CD4-positive, alpha-beta memory T cell (primary cell): ENCODE measurements at regions not wholly inside any gene's neighbourhood (a gene's known extent, or its start where the extent isn't known, plus 50 kb on each side); places are given as distances from the start of the nearest gene placed in this dataset.

Source experiments
- CTCF ChIA-PET: fragments of 350-600 bp; sonication (Branson Sonifier 250); formaldehyde crosslinking; loops from one replicate; lab custom pipeline; 2021; ENCODE audit warnings: inconsistent platforms; ENCODE audit not compliant: partially characterized antibody; lab: Charles Lee
- POLR2A ChIA-PET: fragments of 350-600 bp; sonication (Branson Sonifier 250); formaldehyde crosslinking; loops from one replicate; lab custom pipeline; 2021; ENCODE audit not compliant: partially characterized antibody; lab: Charles Lee
- DNase-seq, 5 donors: peaks; one replicate each; pipeline versions ENCODE4 v3.0.0 to v3.0.0-alpha.2; 2020 to 2022; ENCODE audit warnings: mixed read lengths in 1 of 5
- H3K27ac ChIP-seq: one replicate; pipeline ENCODE4 v1.7.0; 2013; ENCODE audit warnings: low read depth, low read length
- H3K27me3 ChIP-seq: 2 replicates; pipeline ENCODE4 v1.7.0; 2013; ENCODE audit warnings: mild to moderate bottlenecking, low read length, moderate library complexity; ENCODE audit not compliant: insufficient read depth
- H3K36me3 ChIP-seq: 2 replicates; pipeline ENCODE4 v1.7.0; 2013; ENCODE audit warnings: mild to moderate bottlenecking, low read length, moderate library complexity; ENCODE audit not compliant: insufficient read depth
- H3K4me1 ChIP-seq: 2 replicates; pipeline ENCODE4 v1.7.0; 2013; ENCODE audit warnings: mild to moderate bottlenecking, low read length, moderate library complexity; ENCODE audit not compliant: insufficient read depth
- H3K4me3 ChIP-seq, 2 donors: one replicate each; pipeline ENCODE4 v1.7.0; 2013; ENCODE audit warnings: low read length in 2 of 2, mild to moderate bottlenecking in 1 of 2
- H3K9me3 ChIP-seq, 2 donors: one replicate each; pipeline ENCODE4 v1.7.0; 2013; ENCODE audit warnings: low read length in 2 of 2, control low read depth in 1 of 2; ENCODE audit not compliant: control insufficient read depth in 1 of 2
- H3K27ac Mint-ChIP-seq, 7 donors: one replicate each; pipeline ENCODE4 v1.8.0; 2020 to 2021; ENCODE audit warnings: mixed read lengths in 7 of 7, mild to moderate bottlenecking in 6 of 7, inconsistent platforms in 3 of 7, moderate library complexity in 3 of 7
- H3K27me3 Mint-ChIP-seq, 2 donors: one replicate each; pipeline ENCODE4 v1.8.0; 2020 to 2021; ENCODE audit warnings: mixed read lengths in 2 of 2
- H3K36me3 Mint-ChIP-seq, 2 donors: one replicate each; pipeline ENCODE4 v1.8.0; 2020 to 2021; ENCODE audit warnings: mixed read lengths in 2 of 2, inconsistent platforms in 1 of 2, mild to moderate bottlenecking in 1 of 2
- H3K4me1 Mint-ChIP-seq, 4 donors: one replicate each; pipeline ENCODE4 v1.8.0; 2020 to 2021; ENCODE audit warnings: mixed read lengths in 4 of 4, mild to moderate bottlenecking in 1 of 4
- H3K4me3 Mint-ChIP-seq, 8 donors: one replicate each; pipeline ENCODE4 v1.8.0; 2020 to 2021; ENCODE audit warnings: mixed read lengths in 8 of 8, mild to moderate bottlenecking in 7 of 8, moderate library complexity in 6 of 8, inconsistent platforms in 3 of 8
- H3K9me3 Mint-ChIP-seq, 8 donors: one replicate each; pipeline ENCODE4 v1.8.0; 2020 to 2021; ENCODE audit warnings: mixed read lengths in 8 of 8, mild to moderate bottlenecking in 5 of 8, inconsistent platforms in 3 of 8, moderate library complexity in 1 of 8
- intact Hi-C: fragments of 100-400 bp; cut with micrococcal nuclease; formaldehyde crosslinking; loops from one replicate; pipeline ENCODE4 v1.15.1; 2023

DNA sequence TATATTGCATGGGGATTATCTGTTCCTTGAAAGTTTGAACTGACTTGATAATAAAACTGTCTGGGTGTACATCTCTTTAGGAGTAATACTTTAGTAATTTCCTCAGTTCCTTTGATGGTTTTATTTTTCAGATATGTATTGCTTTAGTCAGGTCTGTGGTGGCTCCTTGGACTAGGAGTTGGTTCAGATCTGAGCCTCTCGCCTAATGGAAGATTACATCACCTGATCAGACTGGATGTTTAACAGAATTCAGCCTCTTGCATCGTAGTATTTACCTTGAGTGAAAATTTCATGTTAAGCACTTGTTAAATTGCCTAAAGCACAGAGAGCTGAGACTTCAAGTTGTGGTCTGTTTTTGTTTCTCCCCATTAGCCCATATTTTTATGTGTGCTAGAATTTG is 267.3 kb downstream of the MAP2K4 start:
- Histone ChIP-seq H3K27ac (no peak overlapping the region), H3K27me3 (no peaks in the 10 kb centered on the region), H3K9me3 (no peaks in the 10 kb centered on the region), H3K4me1 (no peaks in the 10 kb centered on the region), H3K36me3 (no peaks in the 10 kb centered on the region), H3K4me3 (no peak overlapping the region)
- Mint-ChIP-seq H3K27ac (no peak overlapping the region), H3K36me3 (no peaks in the 10 kb centered on the region), H3K4me3 (no peak overlapping the region), H3K4me1 (no peaks in the 10 kb centered on the region), H3K27me3 (no peaks in the 10 kb centered on the region), H3K9me3 (peaks cover 0 to 6% (median 0%) of the 10 kb centered on the region in 8 donors)
- no peak for DNase-seq
- POLR2A ChIA-PET, result no interaction called here
- intact Hi-C loops, result no loop called here
- CTCF ChIA-PET, result no interaction called here

DNA sequence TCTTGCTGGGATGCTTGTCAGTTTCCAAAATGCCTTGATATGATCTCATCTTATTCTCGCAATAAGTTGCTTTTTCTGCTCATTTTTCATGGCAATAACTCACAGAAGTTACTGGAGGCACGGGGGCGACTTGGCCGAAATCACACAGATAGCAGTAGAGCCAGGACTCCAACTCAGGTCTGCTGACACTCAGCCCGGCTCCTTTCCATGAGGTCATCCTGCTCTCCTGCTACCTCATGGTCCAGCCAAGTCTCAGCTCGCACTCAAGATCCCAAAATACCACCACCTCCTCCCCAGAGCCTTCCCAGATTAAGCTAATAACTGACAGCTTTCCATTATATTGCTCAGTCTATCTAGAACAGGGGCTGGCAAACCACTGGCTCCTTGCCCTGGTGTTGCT is 269.5 kb downstream of the MAP2K4 start:
- no peaks in the 10 kb centered on the region for H3K4me1 ChIP-seq
- H3K4me3 ChIP-seq, result no peak overlapping the region
- no peaks in the 10 kb centered on the region for H3K27me3 ChIP-seq
- no peaks in the 10 kb centered on the region for H3K36me3 ChIP-seq
- no peaks in the 10 kb centered on the region for H3K27me3 Mint-ChIP-seq
- peaks cover 0 to 6% (median 0%) of the 10 kb centered on the region in 8 donors for H3K9me3 Mint-ChIP-seq
- intact Hi-C loops, result no loop called here
- no peaks in the 10 kb centered on the region for H3K4me1 Mint-ChIP-seq
- H3K36me3 Mint-ChIP-seq, result no peaks in the 10 kb centered on the region
- no peak overlapping the region for H3K27ac Mint-ChIP-seq
- no peaks in the 10 kb centered on the region for H3K9me3 ChIP-seq
- ChIA-PET CTCF (interaction anchor here (1.4 kb wide), 1 partner anchor 8 kb away, joined by 3 read pairs; no protein-coding TSS in a partner anchor), POLR2A (no interaction called here)
- no peak overlapping the region for H3K4me3 Mint-ChIP-seq
- no peak for DNase-seq
- H3K27ac ChIP-seq, result no peak overlapping the region

DNA sequence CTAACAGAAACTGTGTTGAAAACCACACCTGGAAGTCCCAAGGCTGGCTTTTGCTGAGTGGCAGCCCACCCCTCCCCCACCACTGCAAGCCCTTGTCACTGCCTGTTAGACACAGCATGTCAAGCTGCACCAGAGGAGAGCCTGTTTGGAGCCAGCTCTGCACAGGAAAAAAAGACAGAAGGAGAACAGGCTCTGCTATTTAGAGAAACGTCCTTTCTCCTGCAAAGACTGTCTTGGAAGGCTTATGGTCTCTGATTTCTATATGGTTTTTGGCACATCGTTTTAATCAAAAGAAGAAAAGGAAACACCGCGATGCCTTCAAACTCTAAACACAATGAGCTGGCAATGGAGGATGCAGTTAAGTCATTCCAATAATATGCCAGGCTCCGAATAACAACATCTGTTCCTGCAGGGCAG is 275.5 kb downstream of the MAP2K4 start:
- Histone ChIP-seq H3K4me3 (no peak overlapping the region), H3K36me3 (no peaks in the 10 kb centered on the region), H3K9me3 (no peaks in the 10 kb centered on the region), H3K27ac (no peak overlapping the region), H3K27me3 (no peaks in the 10 kb centered on the region), H3K4me1 (no peaks in the 10 kb centered on the region)
- intact Hi-C loops, result no loop called here
- H3K4me1 Mint-ChIP-seq, result no peaks in the 10 kb centered on the region
- H3K36me3 Mint-ChIP-seq, result no peaks in the 10 kb centered on the region
- no peak overlapping the region for H3K4me3 Mint-ChIP-seq
- POLR2A ChIA-PET, result no interaction called here
- DNase-seq, result no peak
- no peak overlapping the region for H3K27ac Mint-ChIP-seq
- no peaks in the 10 kb centered on the region for H3K27me3 Mint-ChIP-seq
- peaks cover 0 to 6% (median 0%) of the 10 kb centered on the region in 8 donors for H3K9me3 Mint-ChIP-seq
- CTCF ChIA-PET, result no interaction called here

DNA sequence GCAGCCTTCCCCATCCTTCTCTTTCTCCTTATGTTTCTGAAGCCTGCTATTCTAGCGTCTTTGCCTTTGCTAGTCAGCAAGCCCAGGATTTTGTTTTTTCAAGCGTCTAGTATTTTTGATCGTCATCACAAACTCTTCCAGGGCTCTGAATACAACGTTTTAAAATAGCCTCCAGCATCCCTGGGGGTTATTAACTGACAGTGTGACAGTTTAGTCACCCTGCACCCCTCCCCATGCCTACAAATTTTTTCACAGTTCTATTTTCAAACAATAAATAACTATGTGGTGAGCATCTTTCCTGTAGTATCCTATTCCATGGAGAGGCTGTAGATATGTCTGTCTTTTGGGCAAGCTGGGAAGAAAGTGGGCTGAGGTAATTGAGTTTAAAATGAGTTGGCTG is 280.9 kb downstream of the MAP2K4 start:
- Mint-ChIP-seq H3K4me1 (no peaks in the 10 kb centered on the region), H3K27ac (no peak overlapping the region), H3K27me3 (no peaks in the 10 kb centered on the region), H3K4me3 (no peak overlapping the region), H3K36me3 (no peaks in the 10 kb centered on the region), H3K9me3 (peaks cover 0 to 8% (median 3%) of the 10 kb centered on the region in 8 donors)
- Histone ChIP-seq H3K36me3 (no peaks in the 10 kb centered on the region), H3K27ac (no peak overlapping the region), H3K9me3 (no peaks in the 10 kb centered on the region), H3K4me3 (no peak overlapping the region), H3K4me1 (no peaks in the 10 kb centered on the region), H3K27me3 (no peaks in the 10 kb centered on the region)
- DNase-seq, result no peak
- CTCF ChIA-PET, result no interaction called here
- intact Hi-C loops, result no loop called here
- POLR2A ChIA-PET, result no interaction called here

DNA sequence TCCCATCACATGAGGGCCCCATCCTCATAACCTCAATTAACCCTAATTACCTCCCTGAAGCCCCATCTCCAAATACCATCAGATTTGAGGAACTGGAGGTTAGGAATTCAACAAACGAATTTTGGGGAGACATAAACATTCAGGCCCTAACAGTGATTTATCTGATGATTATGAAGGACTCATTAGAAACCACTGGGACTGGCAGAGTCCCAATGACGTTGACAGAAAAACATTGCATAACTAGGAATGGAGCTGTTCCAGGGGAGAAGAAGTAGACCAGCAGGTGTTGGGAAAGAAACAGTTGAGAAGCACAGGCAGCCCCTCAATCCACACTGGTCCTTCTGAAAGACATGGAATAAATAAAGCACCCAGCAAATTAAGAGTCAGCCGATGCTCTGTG is 282.0 kb downstream of the MAP2K4 start:
- no peak for DNase-seq
- POLR2A ChIA-PET, result no interaction called here
- Histone ChIP-seq H3K9me3 (no peaks in the 10 kb centered on the region), H3K4me1 (no peaks in the 10 kb centered on the region), H3K27me3 (no peaks in the 10 kb centered on the region), H3K4me3 (no peak overlapping the region), H3K27ac (no peak overlapping the region), H3K36me3 (no peaks in the 10 kb centered on the region)
- Mint-ChIP-seq H3K4me3 (no peak overlapping the region), H3K4me1 (no peaks in the 10 kb centered on the region), H3K27ac (no peak overlapping the region), H3K27me3 (no peaks in the 10 kb centered on the region), H3K9me3 (peaks cover 0 to 8% (median 3%) of the 10 kb centered on the region in 8 donors), H3K36me3 (no peaks in the 10 kb centered on the region)
- intact Hi-C loops, result no loop called here
- CTCF ChIA-PET, result no interaction called here

DNA sequence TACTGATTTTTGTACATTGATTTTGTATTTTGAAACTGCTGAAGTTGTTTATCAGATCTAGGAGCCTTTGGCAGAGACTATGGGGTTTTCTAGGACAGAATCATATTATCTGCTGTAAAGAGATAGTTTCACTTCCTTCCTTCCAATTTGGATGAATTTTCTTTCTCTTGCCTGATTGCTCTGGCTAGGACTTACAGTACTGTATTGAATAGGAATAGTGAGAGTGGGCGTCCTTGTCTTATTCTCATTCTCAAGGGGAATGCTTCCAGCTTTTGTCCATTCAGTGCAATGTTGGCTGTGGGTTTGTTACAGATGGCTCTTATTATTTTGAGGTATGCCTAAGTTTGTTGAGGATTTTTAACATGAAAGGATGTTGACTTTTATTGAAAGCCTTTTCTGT is 290.1 kb downstream of the MAP2K4 start:
- Histone ChIP-seq H3K9me3 (no peaks in the 10 kb centered on the region), H3K27me3 (no peaks in the 10 kb centered on the region), H3K27ac (no peak overlapping the region), H3K36me3 (no peaks in the 10 kb centered on the region), H3K4me3 (no peak overlapping the region), H3K4me1 (no peaks in the 10 kb centered on the region)
- DNase-seq, result no peak
- ChIA-PET CTCF (no interaction called here), POLR2A (no interaction called here)
- peaks cover 0 to 30% (median 23%) of the 10 kb centered on the region in 8 donors for H3K9me3 Mint-ChIP-seq
- intact Hi-C loops, result no loop called here
- peaks cover 0 to 2% of the 10 kb centered on the region in 2 donors for H3K27me3 Mint-ChIP-seq
- H3K4me3 Mint-ChIP-seq, result no peak overlapping the region
- H3K4me1 Mint-ChIP-seq, result no peaks in the 10 kb centered on the region
- H3K27ac Mint-ChIP-seq, result no peak overlapping the region
- H3K36me3 Mint-ChIP-seq, result no peaks in the 10 kb centered on the region

DNA sequence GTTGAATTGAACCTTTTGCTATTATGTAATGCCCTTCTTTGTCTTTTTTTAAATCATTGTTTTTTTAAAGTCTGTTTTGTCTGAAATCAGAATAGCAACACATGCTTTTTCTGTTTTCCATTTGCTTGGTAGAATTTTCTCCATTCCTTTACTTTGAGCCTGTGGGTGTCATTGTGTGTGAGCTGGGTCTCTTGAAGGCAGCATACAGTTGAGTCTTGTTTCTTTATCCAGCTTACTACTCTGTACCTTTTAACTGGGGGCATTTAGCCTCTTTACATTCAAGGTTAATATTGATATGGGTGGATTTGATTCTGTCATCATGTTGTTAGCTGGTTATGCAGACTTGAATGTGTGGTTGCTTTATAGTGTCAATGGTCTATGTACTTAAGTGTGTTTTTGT is 292.0 kb downstream of the MAP2K4 start:
- no peak overlapping the region for H3K27ac Mint-ChIP-seq
- Histone ChIP-seq H3K27ac (no peak overlapping the region), H3K27me3 (no peaks in the 10 kb centered on the region), H3K36me3 (no peaks in the 10 kb centered on the region), H3K4me3 (no peak overlapping the region), H3K9me3 (no peaks in the 10 kb centered on the region), H3K4me1 (no peaks in the 10 kb centered on the region)
- intact Hi-C loops, result no loop called here
- no peaks in the 10 kb centered on the region for H3K36me3 Mint-ChIP-seq
- ChIA-PET CTCF (no interaction called here), POLR2A (no interaction called here)
- H3K4me3 Mint-ChIP-seq, result no peak overlapping the region
- H3K27me3 Mint-ChIP-seq, result peaks cover 0 to 2% of the 10 kb centered on the region in 2 donors
- no peak for DNase-seq
- H3K9me3 Mint-ChIP-seq, result peaks cover 0 to 38% (median 25%) of the 10 kb centered on the region in 8 donors
- no peaks in the 10 kb centered on the region for H3K4me1 Mint-ChIP-seq

DNA sequence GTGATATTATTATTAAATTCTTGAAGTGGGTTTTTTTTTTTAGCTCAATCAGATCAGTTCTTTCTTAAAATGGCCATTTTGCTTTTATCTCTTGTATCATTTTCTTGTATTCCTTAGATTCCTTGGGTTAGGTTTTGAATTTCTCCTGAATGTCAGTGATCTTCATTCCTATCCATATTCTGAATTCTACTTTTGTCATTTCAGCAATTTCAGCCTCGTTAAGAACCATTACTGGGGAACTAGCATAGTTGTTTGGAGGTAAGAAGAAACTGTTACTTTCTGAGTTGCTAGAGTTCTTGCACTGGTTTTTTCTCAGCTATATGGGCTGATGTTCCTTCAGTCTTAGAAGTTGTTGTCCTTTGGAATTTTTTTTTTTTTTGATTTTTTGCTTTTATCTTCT is 293.1 kb downstream of the MAP2K4 start:
- POLR2A ChIA-PET, result no interaction called here
- no peak for DNase-seq
- intact Hi-C loops, result no loop called here
- Histone ChIP-seq H3K36me3 (no peaks in the 10 kb centered on the region), H3K4me3 (no peak overlapping the region), H3K27me3 (no peaks in the 10 kb centered on the region), H3K9me3 (no peaks in the 10 kb centered on the region), H3K4me1 (no peaks in the 10 kb centered on the region), H3K27ac (no peak overlapping the region)
- CTCF ChIA-PET, result no interaction called here
- Mint-ChIP-seq H3K36me3 (no peaks in the 10 kb centered on the region), H3K4me3 (no peak overlapping the region), H3K9me3 (peaks cover 0 to 39% (median 25%) of the 10 kb centered on the region in 8 donors), H3K4me1 (no peaks in the 10 kb centered on the region), H3K27ac (no peak overlapping the region), H3K27me3 (peaks cover 0 to 2% of the 10 kb centered on the region in 2 donors)
